ENCODE measurements at regions not wholly inside any gene's neighbourhood (a gene's known extent, or its start where the extent isn't known, plus 50 kb on each side); places are given as distances from the start of the nearest gene placed in this dataset.
"Not testable (repeated sequence)": the region's sequence is repeated elsewhere in the genome, so short reads cannot be mapped to it uniquely, and the experiment has no call there.

- intact Hi-C loops (cut with DNase I) = no loop called here
- no peaks in the 10 kb centered on the region for H3K27me3 ChIP-seq
- no peaks in the 10 kb centered on the region for H3K4me1 ChIP-seq
- H3K36me3 ChIP-seq = no peaks in the 10 kb centered on the region
- no peak overlapping the region for H3K4me3 ChIP-seq
- ATAC-seq (no peak), DNase-seq (no peak)
- H3K9me3 ChIP-seq = no peaks in the 10 kb centered on the region
- TF ChIP-seq, protein P1, sequence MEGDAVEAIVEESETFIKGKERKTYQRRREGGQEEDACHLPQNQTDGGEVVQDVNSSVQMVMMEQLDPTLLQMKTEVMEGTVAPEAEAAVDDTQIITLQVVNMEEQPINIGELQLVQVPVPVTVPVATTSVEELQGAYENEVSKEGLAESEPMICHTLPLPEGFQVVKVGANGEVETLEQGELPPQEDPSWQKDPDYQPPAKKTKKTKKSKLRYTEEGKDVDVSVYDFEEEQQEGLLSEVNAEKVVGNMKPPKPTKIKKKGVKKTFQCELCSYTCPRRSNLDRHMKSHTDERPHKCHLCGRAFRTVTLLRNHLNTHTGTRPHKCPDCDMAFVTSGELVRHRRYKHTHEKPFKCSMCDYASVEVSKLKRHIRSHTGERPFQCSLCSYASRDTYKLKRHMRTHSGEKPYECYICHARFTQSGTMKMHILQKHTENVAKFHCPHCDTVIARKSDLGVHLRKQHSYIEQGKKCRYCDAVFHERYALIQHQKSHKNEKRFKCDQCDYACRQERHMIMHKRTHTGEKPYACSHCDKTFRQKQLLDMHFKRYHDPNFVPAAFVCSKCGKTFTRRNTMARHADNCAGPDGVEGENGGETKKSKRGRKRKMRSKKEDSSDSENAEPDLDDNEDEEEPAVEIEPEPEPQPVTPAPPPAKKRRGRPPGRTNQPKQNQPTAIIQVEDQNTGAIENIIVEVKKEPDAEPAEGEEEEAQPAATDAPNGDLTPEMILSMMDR (IDR thresholded peaks at IDR 0.05) = no peak
- no peak for TF ChIP-seq POLR2A (IDR thresholded peaks at IDR 0.05)
- no peak overlapping the region for H3K27ac ChIP-seq
Observed at GRCh38 chr5:108451269-108451668, 69.4 kb upstream of the FBXL17 start.

DNA sequence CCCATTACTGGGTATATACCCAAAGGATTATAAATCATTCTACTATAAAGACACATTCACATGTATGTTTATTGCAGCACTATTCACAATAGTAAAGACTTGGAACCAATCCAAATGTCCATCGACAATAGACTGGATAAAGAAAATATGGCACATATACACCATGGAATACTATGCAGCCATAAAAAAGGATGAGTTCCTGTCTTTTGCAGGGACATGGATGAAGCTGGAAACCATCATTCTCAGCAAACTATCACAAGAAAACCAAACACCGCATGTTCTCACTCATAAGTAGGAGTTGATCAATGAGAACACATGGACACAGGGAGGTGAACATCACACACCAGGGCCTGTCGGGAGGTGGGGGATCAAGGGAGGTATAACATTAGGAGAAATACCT lies 62.2 kb upstream of the FBXL17 start:
- H3K36me3 ChIP-seq; H3K9me3 ChIP-seq; H3K4me3 ChIP-seq; H3K27me3 ChIP-seq; H3K4me1 ChIP-seq; intact Hi-C loops (cut with DNase I); DNase-seq; ATAC-seq; H3K27ac ChIP-seq: not testable (repeated sequence)
- WGBS (ENCODE audit: insufficient coverage, low coverage, low lambda C conversion rate, missing lambda C conversion rate) = 88% methylated on average over 3 of the region's 3 CpGs

DNA sequence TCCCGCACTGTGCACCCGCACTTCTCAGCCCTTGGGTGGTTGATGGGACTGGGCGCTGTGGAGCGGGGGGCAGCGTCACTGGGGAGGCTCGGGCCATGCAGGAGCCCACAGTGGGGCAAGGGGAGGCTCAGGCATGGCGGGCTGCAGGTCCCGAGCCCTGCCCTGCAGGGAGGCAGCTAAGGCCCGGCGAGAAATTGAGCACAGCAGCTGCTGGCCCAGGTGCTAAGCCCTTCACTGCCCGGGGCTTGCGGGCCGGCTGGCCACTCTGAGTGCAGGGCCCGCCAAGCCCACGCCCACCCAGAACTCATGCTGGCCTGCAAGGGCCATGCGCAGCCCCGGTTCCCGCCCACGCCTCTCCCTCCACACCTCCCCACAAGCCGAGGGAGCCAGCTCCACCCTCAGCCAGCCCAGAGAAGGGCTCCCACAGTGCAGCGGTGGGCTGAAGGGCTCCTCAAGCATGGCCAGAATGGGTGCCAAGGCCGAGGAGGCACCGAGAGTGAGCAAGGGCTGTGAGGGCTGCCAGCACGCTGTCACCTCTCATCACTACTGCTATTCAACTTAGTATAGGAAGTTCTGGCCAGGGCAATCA lies 60.3 kb upstream of the FBXL17 start:
- H3K4me3 ChIP-seq; H3K27ac ChIP-seq; H3K36me3 ChIP-seq; H3K27me3 ChIP-seq; H3K9me3 ChIP-seq; H3K4me1 ChIP-seq; ATAC-seq; intact Hi-C loops (cut with DNase I): not testable (repeated sequence)
- 83% methylated on average over 1 of the region's 24 CpGs for WGBS (ENCODE audit: insufficient coverage, low coverage, low lambda C conversion rate, missing lambda C conversion rate)
- peak in 1 of 3 donors; percentile 13 for DNase-seq

- DNase-seq (no peak), ATAC-seq (no peak)
- Histone ChIP-seq H3K9me3 (no peaks in the 10 kb centered on the region), H3K36me3 (no peaks in the 10 kb centered on the region), H3K27ac (no peak overlapping the region), H3K4me1 (no peaks in the 10 kb centered on the region), H3K27me3 (no peaks in the 10 kb centered on the region), H3K4me3 (no peak overlapping the region)
- no peak for TF ChIP-seq POLR2A (IDR thresholded peaks at IDR 0.05)
- TF ChIP-seq, protein P1 (IDR thresholded peaks at IDR 0.05) = no peak
- 29% methylated on average over 1 of the region's 1 CpG for WGBS (ENCODE audit: insufficient coverage, low coverage, low lambda C conversion rate, missing lambda C conversion rate)
- intact Hi-C loops (cut with DNase I) = no loop called here
Observed at GRCh38 chr5:108437425-108437824, 55.5 kb upstream of the FBXL17 start.

DNA sequence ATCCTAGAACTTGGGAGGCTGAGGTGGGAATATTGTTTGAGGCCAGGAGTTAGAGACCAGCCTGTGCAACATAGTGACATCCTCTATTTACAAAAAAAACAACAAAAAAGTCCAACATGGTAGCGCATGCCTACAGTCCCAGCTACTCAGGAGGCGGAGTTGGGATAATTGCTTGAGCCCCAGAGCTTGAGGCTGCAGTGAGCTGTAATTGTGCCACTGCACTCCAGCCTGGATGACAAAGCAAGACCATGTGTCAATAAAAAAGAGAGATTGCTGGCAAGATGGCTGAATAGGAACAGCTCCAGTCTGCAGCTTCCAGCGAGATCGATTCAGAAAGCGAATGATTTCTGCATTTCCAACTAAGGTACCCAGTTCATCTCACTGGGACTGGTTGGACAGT lies 54.8 kb upstream of the FBXL17 start:
- no peak for DNase-seq
- Histone ChIP-seq H3K27me3 (no peaks in the 10 kb centered on the region), H3K4me1 (no peaks in the 10 kb centered on the region), H3K9me3 (no peaks in the 10 kb centered on the region), H3K36me3 (no peaks in the 10 kb centered on the region), H3K4me3 (no peak overlapping the region), H3K27ac (no peak overlapping the region)
- TF ChIP-seq, protein P1 (IDR thresholded peaks at IDR 0.05) = no peak
- TF ChIP-seq POLR2A (IDR thresholded peaks at IDR 0.05) = no peak
- WGBS (ENCODE audit: insufficient coverage, low coverage, low lambda C conversion rate, missing lambda C conversion rate) = 67% methylated on average over 3 of the region's 5 CpGs
- intact Hi-C loops (cut with DNase I) = no loop called here
- ATAC-seq = no peak

DNA sequence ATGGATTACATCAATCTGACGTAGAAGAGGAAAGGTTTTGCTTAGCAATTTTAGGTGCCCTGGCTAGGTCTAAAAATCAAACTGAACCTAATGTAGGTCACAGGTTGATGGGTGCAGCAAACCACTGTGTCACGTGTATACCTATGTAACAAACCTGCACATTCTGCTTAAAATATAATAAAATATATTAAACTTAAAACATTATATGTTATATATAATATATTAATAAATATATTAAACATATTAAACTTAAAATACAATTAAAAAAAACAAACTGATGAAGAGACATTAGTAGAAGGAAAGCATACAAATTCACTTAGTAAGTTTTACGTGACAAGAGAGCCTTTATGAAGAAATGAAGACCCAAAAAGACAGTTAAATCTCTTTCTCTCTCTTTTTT lies 51.7 kb upstream of the FBXL17 start:
- Histone ChIP-seq H3K9me3 (no peaks in the 10 kb centered on the region), H3K27ac (no peak overlapping the region), H3K27me3 (no peaks in the 10 kb centered on the region), H3K4me1 (no peaks in the 10 kb centered on the region), H3K36me3 (no peaks in the 10 kb centered on the region), H3K4me3 (no peak overlapping the region)
- no peak for ATAC-seq
- TF ChIP-seq, protein P1 (IDR thresholded peaks at IDR 0.05) = no peak
- TF ChIP-seq POLR2A (IDR thresholded peaks at IDR 0.05) = no peak
- no peak for DNase-seq
- WGBS (ENCODE audit: insufficient coverage, low coverage, low lambda C conversion rate, missing lambda C conversion rate) = 68% methylated on average over 3 of the region's 3 CpGs
- intact Hi-C loops (cut with DNase I) = no loop called here

Measured in right lobe of liver (tissue), 6 donors.